Thoracic aorta (tissue), 2 donors: ENCODE measurements at regions not wholly inside any gene's neighbourhood (a gene's known extent, or its start where the extent isn't known, plus 50 kb on each side); places are given as distances from the start of the nearest gene placed in this dataset.

Source experiments
- ATAC-seq: fragments of 150-250 bp; one replicate; pipeline ENCODE4 v1.8.0; 2017; ENCODE audit warnings: low read depth; ENCODE audit not compliant: insufficient number of reproducible peaks, low FRiP score
- DNase-seq: peaks from one replicate; pipeline ENCODE4 v3.0.0-alpha.2; 2020; ENCODE audit warnings: low spot score
- H3K27ac ChIP-seq, 2 donors: fragments of 200-600 bp; sonication (generic); 1 replicate in 1 of 2; 2 replicates in 1 of 2; pipeline ENCODE4 v1.5.1; 2016; ENCODE audit warnings: mild to moderate bottlenecking in 2 of 2, moderate library complexity in 2 of 2
- H3K27me3 ChIP-seq: fragments of 200-600 bp; sonication (generic); replicated peaks from 2 replicates; pipeline ENCODE4 v1.6.0; 2016; ENCODE audit warnings: mild to moderate bottlenecking; ENCODE audit not compliant: insufficient read depth
- H3K36me3 ChIP-seq: fragments of 200-600 bp; sonication (generic); one replicate; pipeline ENCODE4 v1.5.1; 2016
- H3K4me1 ChIP-seq, 2 donors: fragments of 200-600 bp; sonication (generic); 1 replicate in 1 of 2; 2 replicates in 1 of 2; pipeline versions ENCODE4 v1.5.1 to v1.6.0; 2016; ENCODE audit warnings: low read depth in 2 of 2, mild to moderate bottlenecking in 1 of 2; ENCODE audit not compliant: control insufficient read depth in 1 of 2
- H3K4me3 ChIP-seq: fragments of 200-600 bp; sonication (generic); 2 replicates; pipeline ENCODE4 v1.5.1; 2016; ENCODE audit warnings: mild to moderate bottlenecking
- H3K9me3 ChIP-seq: fragments of 200-600 bp; sonication (generic); 2 replicates; pipeline ENCODE4 v1.5.1; 2016
- TF ChIP-seq, protein P1 (sequence below): fragments of 200-600 bp; sonication (generic); IDR thresholded peaks from one replicate; pipeline ENCODE4 v1.5.1; 2019; ENCODE audit warnings: antibody characterized with exemption

DNA sequence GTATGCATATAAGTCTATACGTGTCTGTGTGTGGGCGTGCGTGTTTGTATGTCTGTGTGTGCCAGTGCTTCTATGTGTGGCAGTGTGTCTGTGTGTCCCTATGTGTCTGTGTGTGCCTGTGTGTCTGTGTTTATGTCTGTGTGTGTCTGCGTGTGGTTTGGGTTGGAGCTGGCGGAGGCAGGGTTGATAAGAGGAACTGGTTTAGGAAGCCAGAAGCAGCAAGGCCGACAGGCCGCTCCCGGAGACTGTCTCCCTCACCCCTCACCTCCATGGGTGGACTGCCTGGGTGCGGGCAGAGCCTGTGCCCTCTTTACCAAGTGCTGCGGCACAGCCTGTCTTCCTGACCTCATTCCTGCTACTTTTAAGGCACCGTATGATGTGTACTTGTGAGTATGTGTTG, 327.1 kb upstream of the B3GAT1 start:
- H3K36me3 ChIP-seq: no peaks in the 10 kb centered on the region
- no peak for ATAC-seq
- TF ChIP-seq, protein P1, sequence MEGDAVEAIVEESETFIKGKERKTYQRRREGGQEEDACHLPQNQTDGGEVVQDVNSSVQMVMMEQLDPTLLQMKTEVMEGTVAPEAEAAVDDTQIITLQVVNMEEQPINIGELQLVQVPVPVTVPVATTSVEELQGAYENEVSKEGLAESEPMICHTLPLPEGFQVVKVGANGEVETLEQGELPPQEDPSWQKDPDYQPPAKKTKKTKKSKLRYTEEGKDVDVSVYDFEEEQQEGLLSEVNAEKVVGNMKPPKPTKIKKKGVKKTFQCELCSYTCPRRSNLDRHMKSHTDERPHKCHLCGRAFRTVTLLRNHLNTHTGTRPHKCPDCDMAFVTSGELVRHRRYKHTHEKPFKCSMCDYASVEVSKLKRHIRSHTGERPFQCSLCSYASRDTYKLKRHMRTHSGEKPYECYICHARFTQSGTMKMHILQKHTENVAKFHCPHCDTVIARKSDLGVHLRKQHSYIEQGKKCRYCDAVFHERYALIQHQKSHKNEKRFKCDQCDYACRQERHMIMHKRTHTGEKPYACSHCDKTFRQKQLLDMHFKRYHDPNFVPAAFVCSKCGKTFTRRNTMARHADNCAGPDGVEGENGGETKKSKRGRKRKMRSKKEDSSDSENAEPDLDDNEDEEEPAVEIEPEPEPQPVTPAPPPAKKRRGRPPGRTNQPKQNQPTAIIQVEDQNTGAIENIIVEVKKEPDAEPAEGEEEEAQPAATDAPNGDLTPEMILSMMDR: no peak
- no peak overlapping the region for H3K4me3 ChIP-seq
- no peak overlapping the region for H3K27ac ChIP-seq
- no peaks in the 10 kb centered on the region for H3K9me3 ChIP-seq
- DNase-seq: no peak
- H3K4me1 ChIP-seq: peaks cover 4 to 29% of the 10 kb centered on the region in 2 donors
- no peaks in the 10 kb centered on the region for H3K27me3 ChIP-seq

DNA sequence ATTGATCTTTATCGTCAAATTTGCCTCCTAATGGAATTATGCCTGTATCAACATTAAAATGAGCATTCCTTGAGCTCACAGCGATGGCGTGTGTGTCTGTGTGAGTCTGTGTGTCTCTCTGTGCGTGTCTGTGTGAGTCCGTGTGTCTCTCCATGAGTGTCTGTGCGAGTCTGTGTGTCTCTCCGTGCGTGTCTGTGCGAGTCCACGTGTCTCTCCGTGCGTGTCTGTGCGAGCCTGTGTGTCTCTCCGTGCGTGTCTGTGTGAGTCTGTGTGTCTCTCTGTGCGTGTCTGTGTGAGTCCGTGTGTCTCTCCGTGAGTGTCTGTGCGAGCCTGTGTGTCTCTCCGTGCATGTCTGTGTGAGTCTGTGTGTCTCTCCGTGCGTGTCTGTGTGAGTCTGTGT, 326.5 kb upstream of the B3GAT1 start:
- Histone ChIP-seq H3K27me3 (no peaks in the 10 kb centered on the region), H3K4me3 (no peak overlapping the region)
- no peak for DNase-seq

DNA sequence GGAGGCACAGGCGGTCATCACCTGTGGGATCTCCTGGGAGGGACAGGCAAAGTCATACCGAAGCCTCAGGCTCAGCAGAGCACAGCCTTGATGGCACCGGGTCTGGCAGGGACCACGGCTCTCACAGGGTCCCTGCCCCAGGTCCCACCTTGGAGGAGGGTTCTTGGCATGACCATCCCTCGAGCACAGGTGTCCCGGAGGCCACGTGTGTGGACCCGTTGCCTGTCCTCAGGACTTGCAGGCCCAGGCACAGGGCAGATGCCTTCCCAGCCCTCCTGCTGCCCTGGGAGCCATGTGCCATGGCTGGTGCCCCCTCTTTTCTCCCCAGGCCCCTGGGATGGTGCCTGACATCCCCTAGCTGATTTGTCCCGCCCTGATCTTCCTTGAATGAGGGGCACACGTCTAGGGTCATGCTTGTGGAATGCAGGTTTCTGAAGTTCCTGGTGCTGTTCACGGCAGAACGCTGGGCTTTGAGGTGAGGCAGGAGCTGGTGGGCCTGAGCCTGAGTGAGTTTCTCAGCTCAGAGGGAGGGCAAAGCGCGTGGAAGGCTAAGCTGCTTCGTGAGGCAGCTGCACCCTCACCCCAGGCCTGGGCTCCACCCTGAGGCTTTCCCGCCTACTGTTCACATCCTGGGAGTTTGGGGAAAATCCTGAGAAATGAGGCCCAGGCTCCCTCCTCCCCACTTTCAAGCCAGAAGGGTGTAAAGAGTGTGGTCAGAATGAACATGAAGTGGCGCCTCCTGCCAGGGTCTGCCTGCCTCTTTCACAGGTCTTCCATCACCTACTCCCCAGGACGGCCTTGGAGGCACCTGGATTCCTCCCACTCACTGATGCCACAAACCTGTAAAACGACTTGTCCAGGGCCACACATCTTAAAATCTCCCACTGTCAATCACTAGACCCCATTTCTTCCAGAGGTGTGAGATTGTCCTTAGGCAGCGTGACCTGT, 325.8 kb upstream of the B3GAT1 start:
- H3K27me3 ChIP-seq: no peaks in the 10 kb centered on the region
- no peak for ATAC-seq
- H3K4me1 ChIP-seq: peaks cover 4 to 24% of the 10 kb centered on the region in 2 donors
- H3K9me3 ChIP-seq: no peaks in the 10 kb centered on the region
- no peaks in the 10 kb centered on the region for H3K36me3 ChIP-seq
- H3K27ac ChIP-seq: no peak overlapping the region
- DNase-seq: no peak
- TF ChIP-seq, protein P1: no peak
- no peak overlapping the region for H3K4me3 ChIP-seq

More for the DNA sequence above, 326.5 kb upstream of the B3GAT1 start:
- Histone ChIP-seq H3K27ac (no peak overlapping the region), H3K36me3 (no peaks in the 10 kb centered on the region), H3K9me3 (no peaks in the 10 kb centered on the region), H3K4me1 (peaks cover 4 to 29% of the 10 kb centered on the region in 2 donors)
- TF ChIP-seq, protein P1: no peak
- no peak for ATAC-seq

DNA sequence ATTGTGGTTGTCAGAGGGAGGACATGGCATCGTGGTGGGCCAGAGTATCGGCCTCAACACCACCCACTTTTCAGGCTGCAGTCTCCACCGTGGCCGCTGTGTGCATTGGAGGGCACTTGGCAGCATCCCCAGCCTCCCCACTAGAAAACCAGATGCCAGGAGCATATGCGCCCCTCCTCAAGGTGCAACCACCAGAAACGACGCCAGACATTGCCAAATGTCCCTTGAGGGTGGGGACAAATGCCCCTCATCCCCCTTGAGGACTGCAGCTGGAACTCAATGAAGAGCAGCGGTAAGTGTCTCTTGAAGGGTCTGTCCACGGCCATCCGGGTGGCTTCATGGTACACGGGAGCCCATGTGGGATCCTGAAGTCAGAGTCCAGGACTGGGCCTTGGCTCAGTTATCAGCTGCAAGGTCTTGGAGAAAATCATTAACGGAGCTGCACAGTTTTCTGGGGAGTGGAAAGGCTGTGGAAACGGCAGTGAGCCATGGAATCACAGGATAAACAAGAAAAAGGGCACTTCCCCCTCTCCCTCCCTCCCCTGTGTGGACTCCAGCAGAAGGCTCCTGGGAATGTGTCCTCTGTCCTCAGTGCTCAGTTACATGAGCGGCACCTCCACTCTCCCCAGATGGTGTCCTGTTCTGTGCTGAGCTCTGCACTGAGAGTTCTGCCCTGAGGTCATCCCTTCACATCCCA, 324.4 kb upstream of the B3GAT1 start:
- DNase-seq: no peak
- ATAC-seq: no peak
- H3K27ac ChIP-seq: no peak overlapping the region
- no peak overlapping the region for H3K4me3 ChIP-seq
- H3K36me3 ChIP-seq: no peaks in the 10 kb centered on the region
- TF ChIP-seq, protein P1: no peak
- no peaks in the 10 kb centered on the region for H3K27me3 ChIP-seq
- H3K9me3 ChIP-seq: no peaks in the 10 kb centered on the region
- H3K4me1 ChIP-seq: peaks cover 3 to 10% of the 10 kb centered on the region in 2 donors

DNA sequence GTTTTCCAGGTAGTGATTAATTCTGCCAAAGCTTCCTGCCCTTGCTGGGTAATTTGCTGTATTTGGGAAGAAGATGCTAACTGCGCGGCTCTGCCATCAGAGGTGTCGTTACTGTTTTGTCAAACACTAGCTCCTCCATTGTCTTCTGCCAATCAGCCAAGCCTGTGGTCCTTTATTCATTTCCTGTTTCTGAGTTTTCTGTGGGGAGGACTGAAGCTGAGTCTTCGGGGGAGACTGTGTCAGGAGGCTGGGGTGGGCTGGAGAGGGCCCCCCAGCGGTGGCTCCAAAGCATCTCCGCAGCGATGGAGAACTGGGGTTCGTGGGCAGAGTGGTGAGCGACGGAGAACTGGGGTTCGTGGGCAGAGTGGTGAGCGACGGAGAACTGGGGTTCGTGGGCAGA, 322.9 kb upstream of the B3GAT1 start:
- Histone ChIP-seq H3K9me3 (no peaks in the 10 kb centered on the region), H3K4me3 (no peak overlapping the region), H3K27ac (no peak overlapping the region), H3K4me1 (no peaks in the 10 kb centered on the region), H3K36me3 (no peaks in the 10 kb centered on the region), H3K27me3 (no peaks in the 10 kb centered on the region)
- TF ChIP-seq, protein P1: no peak
- DNase-seq: no peak
- no peak for ATAC-seq
